Adipose tissue (tissue), 3 donors: ENCODE measurements at regions not wholly inside any gene's neighbourhood (a gene's known extent, or its start where the extent isn't known, plus 50 kb on each side); places are given as distances from the start of the nearest gene placed in this dataset.

ENCODE experiments used
- H3K27ac ChIP-seq: one replicate; pipeline ENCODE4 v1.5.1; 2013; ENCODE audit warnings: low read depth, low read length
- WGBS, 3 donors: extraction: QIAGEN DNeasy Blood & Tissue Kit; methylation state at CpG; one replicate each; pipeline ENCODE4 v1.1.7; 2013; 5-methylcytosine and 5-hydroxymethylcytosine counted together
- donor health status: healthy with polysubstance abuse.
- donor health status: Bipolar disorder and iron deficiency.
- donor health status: healthy.

DNA sequence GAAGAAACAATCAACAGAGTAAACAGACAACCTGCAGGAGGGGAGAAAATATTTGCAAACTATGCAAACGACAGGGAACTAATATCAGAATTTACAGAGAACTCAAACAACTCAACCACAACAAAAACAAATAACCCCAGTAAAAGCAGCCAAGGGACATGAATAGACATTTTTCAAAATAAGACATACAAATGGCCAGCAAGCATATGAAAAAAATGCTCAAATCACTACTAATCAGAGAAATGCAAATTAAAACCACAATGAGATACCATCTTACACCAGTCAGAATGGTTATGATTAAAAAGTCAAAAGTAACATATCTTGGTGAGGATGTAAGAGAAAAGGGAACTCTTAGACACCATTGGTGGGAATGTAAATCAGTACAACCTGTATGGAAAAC, 215.0 kb downstream of the THBS2 start:
- H3K27ac ChIP-seq = no peak overlapping the region
- WGBS, 3 donors = 41 to 73% (median 71%) methylated on average over 1 of the region's 1 CpG

DNA sequence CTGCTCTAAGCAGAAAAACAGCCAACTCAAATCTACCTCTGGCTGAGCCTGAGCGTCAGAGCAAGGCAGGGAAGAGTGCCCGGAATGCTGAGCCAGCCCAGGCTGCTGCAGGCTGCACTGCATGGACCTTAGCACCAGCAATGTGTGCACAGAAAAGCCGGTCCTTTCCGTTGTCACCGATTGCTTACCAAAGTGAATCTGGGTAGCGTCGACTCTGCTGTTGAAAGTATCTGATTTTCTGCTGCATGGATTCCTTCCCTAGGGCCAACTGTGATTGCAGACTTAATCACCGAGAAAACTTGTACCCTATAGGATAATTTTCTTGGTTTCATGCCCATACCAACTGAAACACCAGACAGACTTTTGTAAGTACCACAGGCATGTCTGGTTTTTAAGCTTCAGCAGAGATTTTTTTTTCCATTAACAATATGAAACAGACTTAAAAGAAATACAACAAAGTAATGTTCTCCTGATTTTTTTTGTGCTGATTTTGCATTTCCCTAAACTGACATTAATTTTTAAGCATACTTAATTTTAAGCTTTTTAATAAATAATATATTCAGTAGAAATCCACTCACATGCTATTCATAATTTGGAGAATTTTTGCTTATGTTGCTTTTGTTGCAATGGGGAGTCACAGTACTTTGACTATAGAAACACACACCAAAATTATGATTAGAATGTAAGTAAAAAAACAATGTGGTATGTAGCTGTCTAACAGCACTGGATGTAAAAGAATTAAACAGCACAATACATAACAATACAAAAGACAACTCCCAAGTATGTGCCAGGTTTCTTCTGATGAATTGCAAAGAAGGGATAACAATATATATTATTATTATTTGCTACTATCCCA, 218.0 kb downstream of the THBS2 start:
- 62 to 73% (median 68%) methylated on average over 8 of the region's 8 CpGs for WGBS, 3 donors
- no peak overlapping the region for H3K27ac ChIP-seq

DNA sequence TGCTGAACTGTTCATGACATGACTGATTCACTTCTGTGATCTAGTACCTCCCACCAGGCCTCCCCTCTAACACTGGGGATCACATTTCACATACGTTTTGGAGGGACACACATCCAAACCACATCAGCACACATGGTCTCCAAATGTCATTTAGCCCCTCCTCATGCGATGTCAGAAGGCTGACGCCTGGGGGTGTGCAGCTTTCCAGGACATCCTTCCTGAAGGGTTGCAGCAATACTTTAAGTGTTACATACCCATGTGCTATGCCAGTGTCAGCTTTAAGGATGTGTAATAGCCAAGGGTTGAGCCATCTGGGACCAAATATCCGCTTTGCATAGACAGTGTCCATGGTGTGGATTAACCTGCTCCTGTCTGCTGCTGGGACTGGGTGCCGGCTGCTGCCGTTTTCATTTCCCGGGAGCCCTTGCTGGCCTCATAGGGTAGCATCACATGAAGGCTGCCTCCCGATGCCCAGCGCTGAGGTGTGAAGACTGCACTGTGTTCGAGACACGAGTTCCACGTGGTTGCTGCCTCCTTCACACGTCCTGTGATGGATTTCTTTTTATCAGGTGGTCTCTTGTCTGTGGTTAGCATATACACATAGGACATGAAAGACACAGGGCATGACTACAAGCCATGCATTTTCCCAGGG, 219.0 kb downstream of the THBS2 start:
- WGBS, 3 donors = 83 to 88% (median 85%) methylated on average over 13 of the region's 13 CpGs
- no peak overlapping the region for H3K27ac ChIP-seq

DNA sequence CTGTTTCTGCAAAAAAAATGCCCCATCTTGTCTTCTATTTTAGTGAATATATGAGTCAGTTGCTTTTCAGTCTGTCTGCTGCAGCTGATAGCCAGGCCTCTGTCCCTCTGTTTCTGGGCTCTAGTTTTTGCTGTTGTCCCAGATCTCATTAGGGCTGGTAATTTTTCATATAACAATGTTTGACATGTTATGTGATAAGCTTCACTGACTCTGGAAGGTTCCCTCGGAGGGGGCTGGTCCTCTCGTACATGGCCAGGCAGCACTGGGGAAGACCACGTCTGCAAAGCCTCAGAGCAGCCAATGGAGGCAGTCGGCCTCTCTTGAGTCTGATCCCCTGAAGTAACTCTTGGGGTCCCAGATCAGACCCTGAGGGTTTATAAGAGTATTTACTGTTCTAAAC, 223.8 kb downstream of the THBS2 start:
- no peak overlapping the region for H3K27ac ChIP-seq
- WGBS, 3 donors = 48 to 77% (median 68%) methylated on average over 4 of the region's 4 CpGs

DNA sequence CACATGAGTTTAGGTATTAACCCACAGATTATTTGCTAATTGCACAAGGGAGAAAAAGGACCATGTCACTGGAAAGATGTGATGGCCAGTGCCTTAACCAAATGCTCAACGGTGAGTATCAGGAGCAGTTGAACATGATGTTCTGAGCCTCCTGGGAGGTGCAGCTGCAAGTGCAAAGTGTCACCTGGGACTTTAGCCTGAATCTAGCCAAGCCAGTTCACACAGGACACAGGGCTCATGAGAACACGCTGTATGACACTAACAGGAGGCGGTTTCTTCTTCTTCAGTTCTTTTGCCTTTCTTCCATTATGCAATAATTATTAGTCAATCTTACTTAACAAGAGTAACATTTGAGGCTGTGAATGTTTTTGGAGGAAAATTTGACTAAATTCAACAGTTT, 225.3 kb downstream of the THBS2 start:
- WGBS, 3 donors = 80 to 85% (median 83%) methylated on average over 3 of the region's 3 CpGs
- no peak overlapping the region for H3K27ac ChIP-seq

DNA sequence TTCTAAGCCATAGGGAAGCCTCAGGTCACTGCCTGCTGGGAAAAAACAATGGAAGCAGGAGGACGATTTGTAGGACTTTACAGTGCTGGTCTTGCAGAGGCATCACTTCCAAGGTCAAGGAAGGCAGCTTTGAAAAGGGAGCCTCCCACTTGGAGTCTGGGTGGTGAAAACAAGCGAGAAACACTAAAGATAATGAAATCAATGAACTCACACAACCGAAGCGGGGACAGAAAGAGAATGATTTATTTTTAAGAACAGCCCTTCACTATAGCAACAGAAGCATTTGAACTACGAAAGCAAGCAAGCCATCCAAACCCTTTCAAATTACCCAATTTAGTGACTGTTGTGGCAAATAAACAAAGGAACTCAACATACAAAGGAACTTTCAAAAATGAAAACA, 227.5 kb downstream of the THBS2 start:
- H3K27ac ChIP-seq = no peak overlapping the region
- 48 to 72% (median 65%) methylated on average over 5 of the region's 5 CpGs for WGBS, 3 donors

DNA sequence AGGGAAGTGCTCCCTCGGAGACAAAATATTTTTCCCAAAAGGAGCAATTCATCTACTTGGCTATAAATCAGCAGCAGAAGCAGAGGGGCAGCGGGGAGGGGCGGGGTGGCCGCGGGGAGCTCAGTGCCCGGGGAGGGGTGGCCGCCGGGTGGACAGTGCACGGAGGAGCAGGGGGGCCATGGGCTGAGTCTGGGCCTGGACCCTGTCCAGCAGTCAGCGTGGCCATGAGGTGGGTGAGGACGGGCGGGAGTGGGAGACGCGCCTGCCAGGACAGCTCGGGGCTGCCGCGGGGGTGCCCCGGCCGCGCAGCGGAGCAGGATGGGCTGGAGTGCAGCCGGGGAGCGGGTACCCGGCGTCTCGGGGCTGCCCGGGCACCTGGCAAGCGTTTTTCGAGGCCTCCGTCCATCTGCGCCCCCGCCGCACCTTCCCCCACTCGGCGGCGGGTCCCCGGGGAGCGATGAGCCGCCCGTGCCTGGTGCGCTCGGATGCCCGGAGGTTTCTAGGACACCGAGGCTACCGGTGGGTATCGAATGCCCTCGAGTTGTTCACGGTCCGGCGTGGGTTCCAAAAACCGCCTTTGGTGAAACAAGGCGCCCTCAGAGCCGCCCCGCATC, 229.5 kb downstream of the THBS2 start:
- 95 to 97% (median 96%) methylated on average over 37 to 54 of the region's 54 CpGs for WGBS, 3 donors
- H3K27ac ChIP-seq = no peak overlapping the region

DNA sequence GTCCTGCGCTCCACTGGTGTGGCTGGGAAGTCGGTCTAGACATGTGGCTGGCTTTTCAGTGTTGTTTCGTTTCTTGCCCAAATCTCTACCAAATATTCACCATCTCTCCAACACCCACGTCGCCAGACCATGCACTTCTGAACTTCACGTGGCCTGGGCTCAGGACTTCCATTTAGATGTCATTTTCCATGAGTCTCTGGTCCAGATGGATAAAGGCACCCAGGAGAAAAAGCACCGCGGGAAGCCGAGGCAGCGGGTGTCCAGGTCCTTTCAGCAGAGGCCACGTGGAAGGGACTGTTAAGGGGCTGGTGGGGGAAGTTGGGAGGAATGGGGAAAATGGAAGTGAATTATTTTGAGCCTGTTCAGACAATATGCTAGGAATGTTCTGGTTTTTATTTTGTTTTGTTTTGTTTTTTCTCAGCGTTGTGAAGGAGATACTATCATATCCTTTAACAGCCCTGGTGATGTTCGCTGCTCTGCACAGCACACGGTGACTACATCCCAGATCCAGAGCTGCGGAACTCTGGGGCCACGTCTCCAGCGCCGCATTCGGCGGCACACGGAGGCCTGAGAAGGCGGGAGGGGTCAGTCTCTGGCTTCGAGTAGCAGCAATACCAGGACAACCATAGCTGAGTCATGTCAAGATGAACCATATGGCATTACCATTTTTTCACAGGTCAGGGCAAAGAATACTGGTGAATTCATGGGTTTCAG, 230.3 kb downstream of the THBS2 start:
- no peak overlapping the region for H3K27ac ChIP-seq

DNA sequence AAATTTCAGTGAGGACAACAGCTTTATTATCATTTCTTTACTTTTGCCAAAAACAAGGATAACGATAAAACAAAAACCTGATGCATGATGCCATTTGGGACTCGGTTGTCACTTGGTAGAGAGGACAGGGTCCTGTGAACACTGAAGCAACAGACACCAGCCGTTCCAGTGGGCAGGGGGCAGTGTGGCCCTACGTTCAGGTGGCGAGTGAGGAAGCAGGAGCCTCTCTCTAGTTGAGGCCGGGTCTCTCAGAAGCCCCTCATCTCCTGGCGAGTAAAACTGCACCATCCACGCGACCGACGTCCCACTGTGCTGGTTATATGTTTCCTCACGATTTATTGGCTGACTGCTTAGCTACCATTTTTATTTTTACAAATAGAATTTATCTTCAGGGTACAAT, 231.6 kb downstream of the THBS2 start:
- H3K27ac ChIP-seq = no peak overlapping the region
- WGBS, 3 donors = 80 to 86% (median 84%) methylated on average over 12 of the region's 12 CpGs

More for the DNA sequence above, 230.3 kb downstream of the THBS2 start:
- WGBS, 3 donors = 88 to 95% (median 94%) methylated on average over 23 of the region's 23 CpGs

DNA sequence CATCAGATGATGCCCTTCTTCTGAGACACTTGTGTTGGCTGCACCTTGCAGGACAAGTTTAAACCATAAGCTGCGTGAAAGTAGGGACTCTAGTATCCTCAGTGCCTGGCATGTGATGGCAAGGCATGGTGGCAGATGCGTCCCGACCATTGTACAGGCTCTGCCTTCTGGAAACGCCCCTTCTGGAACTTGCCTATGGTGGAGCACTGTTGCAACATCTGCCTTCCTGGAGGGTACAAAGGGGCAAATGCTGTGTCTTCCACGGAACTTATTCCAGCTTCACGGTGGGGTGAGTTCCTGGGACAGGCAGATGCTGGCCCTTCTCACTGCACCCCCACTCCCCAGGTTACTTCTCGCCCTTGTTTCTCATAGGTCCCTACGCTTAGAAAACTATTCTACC, 232.8 kb downstream of the THBS2 start:
- no peak overlapping the region for H3K27ac ChIP-seq
- 79 to 87% (median 82%) methylated on average over 8 of the region's 8 CpGs for WGBS, 3 donors

DNA sequence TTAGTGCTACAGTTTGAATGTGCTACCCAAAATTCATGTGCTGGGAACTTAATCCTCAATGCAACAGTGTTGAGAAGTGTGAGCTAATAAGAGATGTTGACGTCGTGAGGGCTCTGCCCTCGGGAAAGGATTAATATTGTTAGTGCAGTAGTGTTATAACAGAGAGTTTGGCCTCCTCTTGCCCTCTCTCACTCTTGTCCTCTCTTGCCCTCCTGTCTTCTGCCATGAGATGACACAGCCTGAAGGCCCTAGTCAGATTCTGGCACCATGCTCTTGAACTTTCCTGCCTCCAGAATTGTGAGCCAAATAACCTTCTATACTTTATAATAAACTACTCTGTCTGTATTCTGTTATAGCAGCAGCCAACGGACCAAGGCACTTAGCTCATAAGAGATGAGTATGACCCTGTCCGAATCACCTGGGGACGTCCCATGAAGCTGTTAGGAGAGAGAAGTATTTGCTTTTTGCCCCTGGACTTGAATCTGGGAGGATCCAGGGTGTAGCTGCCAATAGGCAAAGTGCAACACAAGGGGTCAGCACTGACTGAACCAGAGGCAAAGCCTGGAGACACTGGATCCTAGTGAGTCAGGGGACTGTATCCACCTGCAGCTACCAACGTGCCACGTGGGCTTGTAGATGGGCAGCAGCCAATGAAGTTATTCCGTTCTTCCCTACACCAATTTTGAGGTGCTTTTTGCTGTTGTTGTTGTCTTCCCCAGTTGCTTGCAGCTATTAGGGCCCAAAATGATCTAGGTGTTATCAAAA, 233.7 kb downstream of the THBS2 start:
- 61 to 69% (median 67%) methylated on average over 9 of the region's 9 CpGs for WGBS, 3 donors
- H3K27ac ChIP-seq = no peak overlapping the region

DNA sequence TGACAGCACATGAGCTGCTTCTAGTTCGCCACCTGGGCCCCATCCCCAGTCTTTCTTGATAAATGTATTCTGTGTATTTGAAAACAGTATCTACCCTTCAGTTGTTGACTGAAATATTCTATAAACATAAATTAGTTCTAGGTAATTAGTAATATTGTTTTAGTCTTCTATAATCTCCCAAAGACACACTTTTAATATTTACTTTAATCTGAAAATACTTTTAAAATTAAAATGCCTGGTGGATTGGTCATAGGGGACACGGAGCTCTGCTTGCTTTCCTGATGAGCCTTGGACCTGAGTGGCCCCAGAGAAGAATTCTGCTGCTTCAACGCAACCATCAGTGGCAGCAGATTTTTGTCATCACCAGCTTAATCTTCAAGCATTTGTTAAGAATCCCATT, 234.5 kb downstream of the THBS2 start:
- H3K27ac ChIP-seq = no peak overlapping the region
- WGBS, 3 donors = 74 to 85% (median 77%) methylated on average over 3 of the region's 3 CpGs

DNA sequence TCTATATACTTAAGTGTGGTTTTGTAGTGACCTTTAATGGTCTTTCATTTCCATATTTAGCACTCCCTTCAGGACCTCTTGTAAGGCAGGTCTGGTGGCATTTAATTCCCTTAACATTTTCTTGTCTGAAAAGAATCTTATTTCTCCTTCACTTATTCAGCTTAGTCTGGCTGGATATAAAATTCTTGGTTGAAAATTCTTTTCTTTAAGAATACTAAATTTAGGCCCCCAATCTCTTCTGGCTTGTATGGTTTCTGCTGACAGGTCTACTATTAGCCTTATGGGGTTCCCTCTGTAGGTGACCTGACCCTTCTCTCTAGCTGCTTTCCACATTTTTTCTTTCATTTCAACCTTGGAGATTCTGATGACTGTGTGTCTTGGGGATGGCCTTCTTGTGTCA, 236.9 kb downstream of the THBS2 start:
- no peak overlapping the region for H3K27ac ChIP-seq

DNA sequence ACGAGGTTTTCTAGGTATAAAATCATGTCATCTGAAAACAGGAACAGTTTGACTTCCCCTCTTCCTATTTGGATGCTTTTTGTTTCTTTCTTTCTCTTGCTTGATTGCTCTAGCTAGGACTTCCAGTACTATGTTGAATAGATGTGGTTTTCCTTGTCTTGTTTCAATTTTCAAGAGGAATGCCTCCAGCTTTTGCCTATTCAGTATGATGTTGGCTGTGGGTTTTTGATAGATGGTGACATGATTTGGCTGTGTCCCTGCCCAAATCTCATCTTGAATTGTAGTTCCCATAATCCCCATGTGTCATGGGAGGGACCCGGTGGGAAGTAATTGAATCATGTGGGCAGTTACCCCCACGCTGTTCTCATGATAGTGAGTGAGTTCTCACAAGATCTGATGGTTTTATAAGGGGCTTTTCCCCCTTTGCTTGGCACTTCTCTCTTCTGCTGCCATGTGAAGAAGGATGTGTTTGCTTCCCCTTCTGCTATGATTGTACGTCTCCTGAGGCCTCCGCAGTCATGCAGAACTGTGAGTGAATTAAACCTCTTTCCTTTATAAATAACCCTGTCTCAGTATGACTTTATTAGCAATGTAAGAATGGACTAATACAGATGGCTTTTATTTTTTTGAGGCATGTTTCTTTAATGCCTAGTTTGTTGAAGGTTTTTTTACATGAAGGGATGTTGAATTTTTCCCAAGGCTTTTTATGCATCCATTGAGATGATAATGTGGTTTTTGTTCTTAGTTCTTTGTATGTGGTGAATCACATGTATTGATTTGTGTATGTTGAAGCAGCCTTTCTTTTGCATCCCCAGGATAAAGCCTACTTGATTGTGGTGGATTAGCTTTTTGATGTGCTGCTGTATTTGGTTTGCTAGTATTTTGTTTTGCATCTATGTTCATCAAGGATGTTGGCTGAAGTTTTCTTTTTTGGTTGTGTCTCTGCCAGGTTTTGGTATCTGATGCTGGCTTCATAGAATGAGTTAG, 239.1 kb downstream of the THBS2 start:
- no peak overlapping the region for H3K27ac ChIP-seq
- 49 to 69% (median 62%) methylated on average over 5 of the region's 5 CpGs for WGBS, 3 donors

DNA sequence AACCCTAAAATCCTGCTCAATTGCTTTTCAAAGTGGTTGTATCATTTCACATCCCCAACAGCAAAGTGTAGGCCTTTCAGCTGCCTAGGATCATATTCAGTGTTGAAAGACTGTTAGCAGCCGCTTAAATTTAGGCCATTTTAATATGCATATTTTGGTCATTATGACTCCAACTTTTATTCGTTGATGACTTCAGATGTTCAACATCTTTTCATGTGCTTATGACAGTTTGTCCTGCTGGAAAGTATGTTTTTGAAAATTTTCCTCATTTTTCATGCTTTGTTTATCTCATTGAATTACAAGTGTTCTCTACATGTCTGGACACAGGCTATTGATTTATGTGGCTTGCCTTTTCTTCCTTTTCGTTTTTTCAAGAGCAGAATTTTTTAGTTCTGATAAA, 244.0 kb downstream of the THBS2 start:
- no peak overlapping the region for H3K27ac ChIP-seq
- WGBS, 3 donors = 68 to 76% (median 75%) methylated on average over 3 of the region's 3 CpGs

DNA sequence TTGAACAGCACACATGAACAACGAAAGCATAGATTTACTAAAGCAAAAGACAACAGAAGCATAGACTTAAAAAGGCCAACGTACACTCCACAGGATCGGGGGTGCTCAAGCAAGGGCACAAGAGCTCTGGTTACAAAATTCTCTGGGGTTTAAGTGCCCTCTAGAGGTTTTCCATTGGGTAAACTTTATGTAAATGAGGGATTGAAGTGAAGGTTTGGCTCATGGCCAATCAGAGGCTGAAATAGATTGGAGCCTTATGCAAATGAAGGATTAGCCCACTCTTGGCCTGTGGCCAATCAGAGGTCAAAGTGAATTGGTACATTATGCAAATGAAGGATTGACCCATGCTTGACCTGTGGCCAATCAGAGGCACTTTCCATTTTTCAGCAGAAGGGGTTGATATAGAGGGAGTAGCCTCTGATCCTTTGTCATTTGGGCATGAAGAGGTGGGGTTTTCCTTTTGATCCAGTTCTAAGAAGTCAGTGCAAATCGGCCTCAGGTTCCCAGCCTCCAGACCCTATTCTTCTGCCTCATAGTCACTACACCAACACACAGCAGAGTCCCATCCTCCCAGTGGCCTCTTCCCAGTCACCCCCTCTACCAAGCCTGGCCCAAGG, 244.9 kb downstream of the THBS2 start:
- H3K27ac ChIP-seq = no peak overlapping the region
- WGBS, 3 donors = 54 to 63% (median 57%) methylated on average over 4 of the region's 4 CpGs

DNA sequence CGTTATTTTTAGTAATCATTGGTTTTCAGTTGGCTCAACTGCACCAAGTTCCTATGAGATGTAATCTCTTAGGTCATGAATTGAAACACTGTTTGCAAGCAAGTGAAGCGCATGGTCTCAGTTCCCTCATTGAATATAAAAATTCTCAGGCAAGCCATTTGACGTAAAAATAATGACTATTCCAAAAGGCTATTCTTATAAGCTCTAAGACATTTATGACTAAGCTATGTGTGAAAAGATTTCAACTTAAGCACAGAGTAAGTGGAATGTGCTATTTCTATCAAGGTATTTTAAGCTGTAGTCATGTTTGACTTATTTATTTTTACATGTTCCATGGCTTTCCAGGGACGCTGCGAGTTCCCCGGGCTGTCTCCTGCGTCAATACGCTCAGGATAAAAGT, 248.5 kb downstream of the THBS2 start:
- WGBS, 3 donors = 65 to 92% (median 80%) methylated on average over 8 of the region's 8 CpGs
- no peak overlapping the region for H3K27ac ChIP-seq
